GM19455 (cell line): ENCODE measurements at regions not wholly inside any gene's neighbourhood (a gene's known extent, or its start where the extent isn't known, plus 50 kb on each side); places are given as distances from the start of the nearest gene placed in this dataset.
"Not testable (repeated sequence)": the region's sequence is repeated elsewhere in the genome, so short reads cannot be mapped to it uniquely, and the experiment has no call there.

Experiments used
- ATAC-seq: cut with Tn5 transposase; IDR thresholded peaks from one replicate; pipeline ENCODE4 v1.9.1; 2021; ENCODE audit not compliant: unreplicated experiment

GRCh38 chr22:22716136-22716665, 71.8 kb downstream of the GGTLC2 start:
- ATAC-seq, result no peak

- no peak for ATAC-seq
Measured at GRCh38 chr22:22717664-22718063, 73.2 kb downstream of the GGTLC2 start.

- ATAC-seq, result no peak
Measured at GRCh38 chr22:22720201-22720723, 75.8 kb downstream of the GGTLC2 start.

GRCh38 chr22:22720724-22721261, 76.4 kb downstream of the GGTLC2 start:
- ATAC-seq, result no peak

GRCh38 chr22:22721681-22722354, 77.4 kb downstream of the GGTLC2 start:
- ATAC-seq, result no peak

GRCh38 chr22:22728382-22728781, 84.0 kb downstream of the GGTLC2 start:
- ATAC-seq, result no peak

- ATAC-seq, result no peak
Measured at GRCh38 chr22:22730655-22731373, 86.4 kb downstream of the GGTLC2 start.

- ATAC-seq, result no peak
Measured at GRCh38 chr22:22731374-22731676, 86.9 kb downstream of the GGTLC2 start.

GRCh38 chr22:22733006-22733405, 88.6 kb downstream of the GGTLC2 start:
- not testable (repeated sequence) for ATAC-seq

GRCh38 chr22:22733881-22734373, 89.5 kb downstream of the GGTLC2 start:
- ATAC-seq, result no peak

- not testable (repeated sequence) for ATAC-seq
Measured at GRCh38 chr22:22734395-22735272, 90.2 kb downstream of the GGTLC2 start.

GRCh38 chr22:22735276-22735675, 90.9 kb downstream of the GGTLC2 start:
- not testable (repeated sequence) for ATAC-seq

GRCh38 chr22:22735695-22736611, 91.5 kb downstream of the GGTLC2 start:
- no peak for ATAC-seq

- no peak for ATAC-seq
Measured at GRCh38 chr22:22737590-22737989, 93.2 kb downstream of the GGTLC2 start.

GRCh38 chr22:22738959-22739585, 94.7 kb downstream of the GGTLC2 start:
- ATAC-seq, result no peak

- ATAC-seq, result no peak
Measured at GRCh38 chr22:22740560-22741276, 96.3 kb downstream of the GGTLC2 start.

- ATAC-seq, result no peak
Measured at GRCh38 chr22:22741843-22742242, 97.4 kb downstream of the GGTLC2 start.

- ATAC-seq, result no peak
Measured at GRCh38 chr22:22742641-22743040, 98.2 kb downstream of the GGTLC2 start.
